HepG2 (cell line): ENCODE measurements at regions not wholly inside any gene's neighbourhood (a gene's known extent, or its start where the extent isn't known, plus 50 kb on each side); places are given as distances from the start of the nearest gene placed in this dataset.

Experiments
- ATAC-seq: fragments of 200-7000 bp; cut with Tn5 transposase; 3 replicates; pipeline ENCODE4 v1.9.1; 2020; ENCODE audit warnings: mild to moderate bottlenecking, moderate library complexity
- BruUV-seq: library from RNA; stranded (reverse); fragments of 400-500 nt; replicated peaks from 2 replicates; lab custom pipeline; 2021; lab: Mats Ljungman, UMichigan
- CTCF ChIA-PET: fragments of 300-600 bp; formaldehyde crosslinking; extraction: SDS; loops from one replicate; lab custom pipeline; 2021; ENCODE audit warnings: low total read pairs, inconsistent platforms, low intra/inter-chr PET ratio; lab: Yijun Ruan, JAX
- POLR2A ChIA-PET: fragments of 350-600 bp; sonication (Branson Sonifier 250); formaldehyde crosslinking; loops from one replicate; lab custom pipeline; 2020; ENCODE audit warnings: antibody characterized with exemption, inconsistent platforms; lab: Yijun Ruan, JAX
- DNase-seq: peaks from one replicate; pipeline ENCODE4 v3.0.0-alpha.2; 2015; ENCODE audit warnings: low spot score
- FAIRE-seq: peaks from 3 replicates; lab custom pipeline; 2011; peaks lifted over from hg19 to GRCh38; lab: Jason Lieb, UNC
- H2AFZ ChIP-seq: one replicate; pipeline ENCODE4 v1.6.1; 2011; ENCODE audit warnings: low read length, inconsistent platforms
- H3K27ac ChIP-seq: fragments of 300-600 bp; 3 replicates; pipeline ENCODE4 v1.8.0; 2011; ENCODE audit warnings: mixed run types, mild to moderate bottlenecking, mixed read lengths, low read length, inconsistent platforms; ENCODE audit not compliant: insufficient read depth; ENCODE audit errors: extremely low read length
- H3K27me3 ChIP-seq, 2 experiments: fragments of 200-600 bp in 1 of 2; 2 replicates in 1 of 2; 3 replicates in 1 of 2; pipeline versions ENCODE4 v1.6.0 to v1.8.0; 2011; ENCODE audit warnings: low read length in 2 of 2, mild to moderate bottlenecking in 2 of 2, moderate library complexity in 2 of 2, inconsistent platforms in 1 of 2; ENCODE audit not compliant: insufficient read depth in 2 of 2, control insufficient read depth in 1 of 2
- H3K36me3 ChIP-seq, 2 experiments: fragments of 200-600 bp in 1 of 2; replicated peaks in 1 of 2; 2 replicates in 1 of 2; 3 replicates in 1 of 2; pipeline versions ENCODE4 v1.5.1 to v1.8.0; 2011; ENCODE audit warnings: low read length in 2 of 2, inconsistent platforms in 1 of 2; ENCODE audit not compliant: insufficient read depth in 2 of 2, control insufficient read depth in 1 of 2
- H3K4me1 ChIP-seq: 2 replicates; pipeline ENCODE4 v1.5.1; 2012; ENCODE audit warnings: low read length, inconsistent platforms; ENCODE audit not compliant: insufficient read depth
- H3K4me2 ChIP-seq: 2 replicates; pipeline ENCODE4 v1.6.0; 2011; ENCODE audit warnings: low read depth, low read length, inconsistent platforms
- H3K4me3 ChIP-seq, 3 experiments: fragments of 200-600 bp in 1 of 3; sonication (generic), shearing (Covaris generic) in 1 of 3; replicated peaks in 1 of 3; 2 replicates each; pipeline ENCODE4 v1.5.1; 2011 to 2016; ENCODE audit warnings: low read length in 3 of 3, inconsistent platforms in 2 of 3, low read depth in 2 of 3, mild to moderate bottlenecking in 2 of 3, control low read depth in 1 of 3, mixed read lengths in 1 of 3; ENCODE audit not compliant: insufficient read depth in 1 of 3
- H3K79me2 ChIP-seq: one replicate; pipeline ENCODE4 v1.6.1; 2011; ENCODE audit warnings: low read length, inconsistent platforms; ENCODE audit not compliant: insufficient read depth
- H3K9ac ChIP-seq: 2 replicates; pipeline ENCODE4 v1.6.0; 2011; ENCODE audit warnings: mild to moderate bottlenecking, low read depth, low read length, inconsistent platforms; ENCODE audit not compliant: insufficient read depth
- H3K9me3 ChIP-seq: 2 replicates; pipeline ENCODE4 v1.5.1; 2012; ENCODE audit warnings: mild to moderate bottlenecking, low read length
- H4K20me1 ChIP-seq: 2 replicates; pipeline ENCODE4 v1.6.0; 2011; ENCODE audit warnings: inconsistent platforms, mild to moderate bottlenecking, low read length, moderate library complexity; ENCODE audit not compliant: insufficient read depth
- AGO2 ChIP-seq: fragments of 200-400 bp; formaldehyde crosslinking; optimal IDR thresholded peaks from 2 replicates; pipeline ENCODE3; 2017; ENCODE audit warnings: mild to moderate bottlenecking, low read depth, low read length, moderate library complexity
- AHR ChIP-seq: IDR thresholded peaks from 2 replicates; pipeline ENCODE4 v1.6.1; 2018; ENCODE audit warnings: missing genetic modification reagents, missing compliant biosample characterization
- CC2D1A ChIP-seq: sonication (generic); formaldehyde crosslinking; IDR thresholded peaks from 2 replicates; pipeline ENCODE4 v1.8.1; 2023; ENCODE audit warnings: mild to moderate bottlenecking, missing genetic modification reagents
- DR1 ChIP-seq: sonication (generic); formaldehyde crosslinking; IDR thresholded peaks from 2 replicates; pipeline ENCODE4 v1.8.0; 2021; ENCODE audit warnings: mild to moderate bottlenecking, missing genetic modification reagents, inconsistent platforms
- HMG20B ChIP-seq: conservative IDR thresholded peaks from 2 replicates; pipeline ENCODE4 v1.6.1; 2016; ENCODE audit warnings: missing genetic modification reagents, missing compliant biosample characterization
- JUN ChIP-seq: sonication (generic); formaldehyde crosslinking; IDR thresholded peaks from 2 replicates; pipeline ENCODE4 v1.4.0; 2020; ENCODE audit warnings: mild to moderate bottlenecking, missing genetic modification reagents
- MTA3 ChIP-seq: sonication (generic); formaldehyde crosslinking; IDR thresholded peaks from 2 replicates; pipeline ENCODE4 v1.4.0; 2020; ENCODE audit warnings: missing genetic modification reagents
- RFX1 ChIP-seq: fragments of 450-650 bp; IDR thresholded peaks from 2 replicates; pipeline ENCODE4 v1.6.1; 2017
- YEATS2 ChIP-seq: sonication (generic); formaldehyde crosslinking; IDR thresholded peaks from 2 replicates; pipeline ENCODE4 v1.4.0; 2020; ENCODE audit warnings: missing genetic modification reagents, borderline replicate concordance
- ZNF121 ChIP-seq: sonication (generic); formaldehyde crosslinking; IDR thresholded peaks from 2 replicates; pipeline ENCODE4 v1.5.0; 2020; ENCODE audit warnings: mild to moderate bottlenecking, missing genetic modification reagents
- ZNF563 ChIP-seq: sonication (generic); formaldehyde crosslinking; IDR thresholded peaks from 2 replicates; pipeline ENCODE4 v1.8.0; 2022; ENCODE audit warnings: mild to moderate bottlenecking, moderate library complexity, missing genetic modification reagents
- ZNF839 ChIP-seq: sonication (generic); formaldehyde crosslinking; IDR thresholded peaks from 2 replicates; pipeline ENCODE4 v1.4.0; 2020; ENCODE audit warnings: missing genetic modification reagents, mild to moderate bottlenecking, borderline replicate concordance
- WGBS: methylation state at CpG from one replicate; pipeline ENCODE4 v1.1.6; 2017; ENCODE audit warnings: low lambda C conversion rate; 5-methylcytosine and 5-hydroxymethylcytosine counted together
- in situ Hi-C: cut with HindIII; loops from 2 replicates; pipeline ENCODE4 v1.10.0; 2017; ENCODE audit warnings: low pct_unique_long_range_greater_than_20kb; ENCODE audit not compliant: extremely low pct_ligation_motif_present
- intact Hi-C: fragments of 100-400 bp; cut with micrococcal nuclease; formaldehyde crosslinking; loops from one replicate; pipeline ENCODE4 v1.10.0; 2022; ENCODE audit not compliant: unreplicated experiment
- TF ChIP-seq, protein P1 (sequence below): sonication (generic); formaldehyde crosslinking; conservative IDR thresholded peaks from 2 replicates; pipeline ENCODE4 v1.4.0; 2020; ENCODE audit warnings: missing genetic modification reagents
- TF ChIP-seq, protein P2 (sequence below): sonication (generic); formaldehyde crosslinking; IDR thresholded peaks from 2 replicates; pipeline ENCODE4 v1.9.0; 2021; ENCODE audit warnings: missing genetic modification reagents, mild to moderate bottlenecking, borderline replicate concordance
- TF ChIP-seq, protein P3 (sequence below): sonication (generic); formaldehyde crosslinking; IDR thresholded peaks from 2 replicates; pipeline ENCODE4 v1.4.0; 2020; ENCODE audit warnings: mild to moderate bottlenecking, missing genetic modification reagents
- TF ChIP-seq, protein P4 (sequence below): sonication (generic); formaldehyde crosslinking; IDR thresholded peaks from 2 replicates; pipeline ENCODE4 v1.4.0; 2020; ENCODE audit warnings: missing genetic modification reagents, borderline replicate concordance

DNA sequence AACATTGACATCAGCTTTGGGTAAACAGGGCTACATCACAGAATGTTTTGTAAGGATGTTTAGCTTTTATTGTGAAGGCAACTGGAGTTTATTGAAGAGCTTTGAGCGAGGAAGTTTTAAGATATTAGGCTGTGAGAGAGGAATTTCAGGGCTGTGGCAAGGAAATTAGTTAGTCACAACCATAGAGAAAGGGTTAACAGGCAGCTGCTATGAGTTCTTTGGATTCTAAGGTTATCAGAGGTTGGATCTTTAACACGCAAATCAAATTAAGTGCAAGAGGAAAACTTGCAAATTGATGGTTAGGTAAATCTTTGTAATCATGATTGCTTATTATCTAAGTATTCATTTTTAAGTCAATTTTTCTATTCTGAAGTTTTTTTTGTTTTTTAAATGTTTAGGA, 156.0 kb downstream of the UGT8 start (continued):
- TF ChIP-seq, protein P1, sequence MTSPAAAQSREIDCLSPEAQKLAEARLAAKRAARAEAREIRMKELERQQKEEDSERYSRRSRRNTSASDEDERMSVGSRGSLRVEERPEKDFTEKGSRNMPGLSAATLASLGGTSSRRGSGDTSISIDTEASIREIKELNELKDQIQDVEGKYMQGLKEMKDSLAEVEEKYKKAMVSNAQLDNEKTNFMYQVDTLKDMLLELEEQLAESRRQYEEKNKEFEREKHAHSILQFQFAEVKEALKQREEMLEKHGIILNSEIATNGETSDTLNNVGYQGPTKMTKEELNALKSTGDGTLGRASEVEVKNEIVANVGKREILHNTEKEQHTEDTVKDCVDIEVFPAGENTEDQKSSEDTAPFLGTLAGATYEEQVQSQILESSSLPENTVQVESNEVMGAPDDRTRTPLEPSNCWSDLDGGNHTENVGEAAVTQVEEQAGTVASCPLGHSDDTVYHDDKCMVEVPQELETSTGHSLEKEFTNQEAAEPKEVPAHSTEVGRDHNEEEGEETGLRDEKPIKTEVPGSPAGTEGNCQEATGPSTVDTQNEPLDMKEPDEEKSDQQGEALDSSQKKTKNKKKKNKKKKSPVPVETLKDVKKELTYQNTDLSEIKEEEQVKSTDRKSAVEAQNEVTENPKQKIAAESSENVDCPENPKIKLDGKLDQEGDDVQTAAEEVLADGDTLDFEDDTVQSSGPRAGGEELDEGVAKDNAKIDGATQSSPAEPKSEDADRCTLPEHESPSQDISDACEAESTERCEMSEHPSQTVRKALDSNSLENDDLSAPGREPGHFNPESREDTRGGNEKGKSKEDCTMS (CRISPR knock-in tag), result no peak
- TF ChIP-seq, protein P2, sequence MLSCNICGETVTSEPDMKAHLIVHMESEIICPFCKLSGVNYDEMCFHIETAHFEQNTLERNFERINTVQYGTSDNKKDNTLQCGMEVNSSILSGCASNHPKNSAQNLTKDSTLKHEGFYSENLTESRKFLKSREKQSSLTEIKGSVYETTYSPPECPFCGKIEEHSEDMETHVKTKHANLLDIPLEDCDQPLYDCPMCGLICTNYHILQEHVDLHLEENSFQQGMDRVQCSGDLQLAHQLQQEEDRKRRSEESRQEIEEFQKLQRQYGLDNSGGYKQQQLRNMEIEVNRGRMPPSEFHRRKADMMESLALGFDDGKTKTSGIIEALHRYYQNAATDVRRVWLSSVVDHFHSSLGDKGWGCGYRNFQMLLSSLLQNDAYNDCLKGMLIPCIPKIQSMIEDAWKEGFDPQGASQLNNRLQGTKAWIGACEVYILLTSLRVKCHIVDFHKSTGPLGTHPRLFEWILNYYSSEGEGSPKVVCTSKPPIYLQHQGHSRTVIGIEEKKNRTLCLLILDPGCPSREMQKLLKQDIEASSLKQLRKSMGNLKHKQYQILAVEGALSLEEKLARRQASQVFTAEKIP (CRISPR knock-in tag), result no peak

DNA sequence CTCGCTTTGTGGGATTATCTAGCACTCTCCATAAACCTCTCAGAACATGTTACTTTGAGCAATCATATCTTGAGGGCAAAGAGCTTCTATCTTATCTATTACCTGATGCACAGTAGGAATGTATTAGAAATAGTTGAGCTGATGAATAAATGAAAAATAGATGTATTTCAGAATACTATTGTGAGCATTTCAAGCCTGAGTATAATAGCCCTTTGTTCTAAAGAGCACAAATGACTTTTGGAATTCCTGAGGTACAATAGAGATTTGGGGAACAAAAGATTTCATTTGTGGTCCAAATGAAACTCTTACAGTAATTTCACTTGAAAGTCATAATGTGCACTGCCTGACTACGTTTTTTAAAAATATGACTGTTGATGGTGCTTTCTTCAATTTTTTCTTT, 159.5 kb downstream of the UGT8 start:
- POLR2A ChIA-PET, result no interaction called here
- in situ Hi-C loops, result no loop called here
- Histone ChIP-seq H3K27ac (no peak overlapping the region), H3K36me3 (no peaks in the 10 kb centered on the region), H3K4me1 (no peaks in the 10 kb centered on the region), H2AFZ (no peak overlapping the region), H3K4me2 (no peak overlapping the region), H3K4me3 (no peak overlapping the region), H3K9ac (no peak overlapping the region), H3K9me3 (no peaks in the 10 kb centered on the region), H4K20me1 (no peaks in the 10 kb centered on the region), H3K79me2 (no peaks in the 10 kb centered on the region), H3K27me3 (no peaks in the 10 kb centered on the region)
- WGBS, result 0% methylated on average over 2 of the region's 2 CpGs
- CTCF ChIA-PET, result no interaction called here
- intact Hi-C loops, result no loop called here
- TF ChIP-seq RFX1, result no peak
- no peak for TF ChIP-seq ZNF563 (CRISPR knock-in tag)
- TF ChIP-seq CC2D1A (CRISPR knock-in tag), result no peak
- no peak for TF ChIP-seq HMG20B (CRISPR knock-in tag)
- no peak for TF ChIP-seq AGO2
- TF ChIP-seq AHR (CRISPR knock-in tag), result no peak
- TF ChIP-seq ZNF121 (CRISPR knock-in tag), result no peak
- TF ChIP-seq, protein P3, sequence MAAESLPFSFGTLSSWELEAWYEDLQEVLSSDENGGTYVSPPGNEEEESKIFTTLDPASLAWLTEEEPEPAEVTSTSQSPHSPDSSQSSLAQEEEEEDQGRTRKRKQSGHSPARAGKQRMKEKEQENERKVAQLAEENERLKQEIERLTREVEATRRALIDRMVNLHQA (CRISPR knock-in tag), result no peak
- TF ChIP-seq DR1 (CRISPR knock-in tag), result no peak
- no peak for TF ChIP-seq YEATS2 (CRISPR knock-in tag)
- no peak for TF ChIP-seq JUN (CRISPR knock-in tag)
- TF ChIP-seq MTA3 (CRISPR knock-in tag), result no peak
- TF ChIP-seq, protein P4, sequence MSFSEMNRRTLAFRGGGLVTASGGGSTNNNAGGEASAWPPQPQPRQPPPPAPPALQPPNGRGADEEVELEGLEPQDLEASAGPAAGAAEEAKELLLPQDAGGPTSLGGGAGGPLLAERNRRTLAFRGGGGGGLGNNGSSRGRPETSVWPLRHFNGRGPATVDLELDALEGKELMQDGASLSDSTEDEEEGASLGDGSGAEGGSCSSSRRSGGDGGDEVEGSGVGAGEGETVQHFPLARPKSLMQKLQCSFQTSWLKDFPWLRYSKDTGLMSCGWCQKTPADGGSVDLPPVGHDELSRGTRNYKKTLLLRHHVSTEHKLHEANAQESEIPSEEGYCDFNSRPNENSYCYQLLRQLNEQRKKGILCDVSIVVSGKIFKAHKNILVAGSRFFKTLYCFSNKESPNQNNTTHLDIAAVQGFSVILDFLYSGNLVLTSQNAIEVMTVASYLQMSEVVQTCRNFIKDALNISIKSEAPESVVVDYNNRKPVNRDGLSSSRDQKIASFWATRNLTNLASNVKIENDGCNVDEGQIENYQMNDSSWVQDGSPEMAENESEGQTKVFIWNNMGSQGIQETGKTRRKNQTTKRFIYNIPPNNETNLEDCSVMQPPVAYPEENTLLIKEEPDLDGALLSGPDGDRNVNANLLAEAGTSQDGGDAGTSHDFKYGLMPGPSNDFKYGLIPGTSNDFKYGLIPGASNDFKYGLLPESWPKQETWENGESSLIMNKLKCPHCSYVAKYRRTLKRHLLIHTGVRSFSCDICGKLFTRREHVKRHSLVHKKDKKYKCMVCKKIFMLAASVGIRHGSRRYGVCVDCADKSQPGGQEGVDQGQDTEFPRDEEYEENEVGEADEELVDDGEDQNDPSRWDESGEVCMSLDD (CRISPR knock-in tag), result no peak
- no peak for TF ChIP-seq ZNF839
- BruUV-seq, result no TSS peak
- FAIRE-seq (no peak), ATAC-seq (no peak), DNase-seq (no peak)
